ENCODE measurements at regions not wholly inside any gene's neighbourhood (a gene's known extent, or its start where the extent isn't known, plus 50 kb on each side); places are given as distances from the start of the nearest gene placed in this dataset.

GRCh38 chr20:22529150-22530019 lies 55.0 kb downstream of the FOXA2 start:
- TF ChIP-seq CTCF (IDR thresholded peaks at IDR 0.05; ENCODE audit: borderline replicate concordance): no peak
- peaks cover 55% of the 10 kb centered on the region for H3K27me3 ChIP-seq (ENCODE audit: low read depth)
- no peak overlapping the region for H3K4me3 ChIP-seq
- no peaks in the 10 kb centered on the region for H3K36me3 ChIP-seq
- intact Hi-C loops (cut with micrococcal nuclease): no loop called here
- no peaks in the 10 kb centered on the region for H3K4me1 ChIP-seq
- no peak for DNase-seq
- H3K27ac ChIP-seq (replicated peaks): no peak overlapping the region
- no peaks in the 10 kb centered on the region for H3K9me3 ChIP-seq (replicated peaks)

- Histone ChIP-seq H3K27me3 (ENCODE audit: low read depth) (peaks cover 72% of the 10 kb centered on the region), H3K9me3 (replicated peaks) (no peaks in the 10 kb centered on the region), H3K4me3 (no peak overlapping the region), H3K4me1 (no peaks in the 10 kb centered on the region), H3K27ac (replicated peaks) (no peak overlapping the region), H3K36me3 (no peaks in the 10 kb centered on the region)
- intact Hi-C loops (cut with micrococcal nuclease): no loop called here
- no peak for TF ChIP-seq CTCF (IDR thresholded peaks at IDR 0.05; ENCODE audit: borderline replicate concordance)
- DNase-seq: no peak
Measured at GRCh38 chr20:22526512-22527012, 57.8 kb downstream of the FOXA2 start.

DNA sequence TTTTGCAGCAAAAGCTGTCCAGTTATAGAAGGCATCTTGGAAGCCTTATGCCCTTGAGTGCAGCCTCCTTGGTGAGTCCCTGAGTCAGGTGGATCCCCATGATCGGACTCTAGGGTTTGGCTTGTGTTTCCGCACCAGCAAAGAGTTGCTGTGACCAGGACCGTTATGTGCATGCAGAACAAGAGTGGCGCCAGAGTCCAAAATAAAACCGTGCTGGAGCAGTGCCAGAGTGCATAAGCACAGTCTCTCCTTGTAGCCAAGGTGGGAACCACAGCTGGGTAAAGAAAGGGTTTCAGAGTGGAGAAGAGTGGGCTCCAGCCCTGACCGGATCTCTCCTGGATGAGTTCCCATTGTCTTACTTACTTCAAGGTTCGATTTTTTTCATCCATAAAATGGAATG lies 58.6 kb downstream of the FOXA2 start:
- no peaks in the 10 kb centered on the region for H3K9me3 ChIP-seq (replicated peaks)
- H3K4me1 ChIP-seq: no peaks in the 10 kb centered on the region
- no peak for DNase-seq
- no peaks in the 10 kb centered on the region for H3K36me3 ChIP-seq
- TF ChIP-seq CTCF (IDR thresholded peaks at IDR 0.05; ENCODE audit: borderline replicate concordance): no peak
- H3K27me3 ChIP-seq (ENCODE audit: low read depth): peaks cover 66% of the 10 kb centered on the region
- H3K27ac ChIP-seq (replicated peaks): no peak overlapping the region
- intact Hi-C loops (cut with micrococcal nuclease): no loop called here
- no peak overlapping the region for H3K4me3 ChIP-seq

DNA sequence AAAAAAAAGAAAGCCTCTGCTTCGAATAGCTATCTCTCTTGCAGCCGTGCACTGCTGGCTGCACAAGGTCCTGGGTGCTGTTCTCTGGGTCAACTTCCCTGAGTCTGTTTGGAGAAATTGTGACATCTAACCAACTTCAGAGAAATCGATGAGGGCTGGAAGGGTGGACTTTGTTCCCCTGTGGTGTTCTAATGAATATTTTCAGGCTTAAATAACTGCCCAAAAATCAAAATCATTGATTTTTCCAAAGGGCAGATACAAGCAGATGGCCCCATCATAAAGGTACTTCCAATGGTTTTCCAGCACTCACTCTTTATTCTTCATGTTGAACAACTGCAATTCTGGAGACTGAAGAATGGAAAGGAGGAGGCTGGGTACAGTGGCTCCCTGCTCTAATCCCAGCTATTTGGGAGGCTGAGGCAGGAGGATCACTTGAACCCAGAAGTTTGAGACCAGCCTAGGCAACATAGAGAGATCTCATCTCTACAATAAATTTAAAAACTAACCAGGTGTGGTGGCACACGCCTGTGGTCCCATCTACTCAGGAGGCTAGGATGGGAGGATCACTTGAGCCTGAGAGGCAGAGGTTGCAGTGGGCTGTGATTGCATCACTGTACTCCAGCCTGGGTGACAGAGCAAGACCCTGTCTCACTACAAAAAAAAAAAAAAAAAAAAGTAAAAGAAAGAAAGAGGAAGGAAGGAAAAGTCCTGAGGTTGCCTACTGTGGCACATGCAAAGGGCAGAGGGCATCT lies 59.1 kb downstream of the FOXA2 start:
- DNase-seq: no peak
- H3K27ac ChIP-seq (replicated peaks): no peak overlapping the region
- TF ChIP-seq CTCF (IDR thresholded peaks at IDR 0.05; ENCODE audit: borderline replicate concordance): no peak
- intact Hi-C loops (cut with micrococcal nuclease): no loop called here
- H3K36me3 ChIP-seq: no peaks in the 10 kb centered on the region
- H3K4me1 ChIP-seq: no peaks in the 10 kb centered on the region
- peaks cover 68% of the 10 kb centered on the region for H3K27me3 ChIP-seq (ENCODE audit: low read depth)
- no peak overlapping the region for H3K4me3 ChIP-seq
- no peaks in the 10 kb centered on the region for H3K9me3 ChIP-seq (replicated peaks)

GRCh38 chr20:22524393-22525015 lies 59.9 kb downstream of the FOXA2 start:
- H3K36me3 ChIP-seq: no peaks in the 10 kb centered on the region
- intact Hi-C loops (cut with micrococcal nuclease): no loop called here
- no peak for TF ChIP-seq CTCF (IDR thresholded peaks at IDR 0.05; ENCODE audit: borderline replicate concordance)
- no peak overlapping the region for H3K27ac ChIP-seq (replicated peaks)
- H3K4me1 ChIP-seq: no peaks in the 10 kb centered on the region
- DNase-seq: no peak
- H3K27me3 ChIP-seq (ENCODE audit: low read depth): peaks cover 68% of the 10 kb centered on the region
- H3K9me3 ChIP-seq (replicated peaks): no peaks in the 10 kb centered on the region
- no peak overlapping the region for H3K4me3 ChIP-seq
